ENCODE measurements at regions not wholly inside any gene's neighbourhood (a gene's known extent, or its start where the extent isn't known, plus 50 kb on each side); places are given as distances from the start of the nearest gene placed in this dataset.

GRCh38 chr6:14549304-14549770 lies 431.8 kb downstream of the CD83 start:
- TF ChIP-seq CTCF (IDR thresholded peaks at IDR 0.05; ENCODE audit: poor library complexity) (no peak), EZH2phosphoT487 (IDR thresholded peaks at IDR 0.05; ENCODE audit: low read depth, severe bottlenecking, unreplicated experiment) (no peak), EZH2 (IDR thresholded peaks at IDR 0.05; ENCODE audit: borderline replicate concordance) (no peak)
